ENCODE measurements at regions not wholly inside any gene's neighbourhood (a gene's known extent, or its start where the extent isn't known, plus 50 kb on each side); places are given as distances from the start of the nearest gene placed in this dataset.
"Not testable (repeated sequence)": the region's sequence is repeated elsewhere in the genome, so short reads cannot be mapped to it uniquely, and the experiment has no call there.

- no peak for DNase-seq
Measured at GRCh38 chr14:46147452-46147851, 504.1 kb downstream of the RPL10L start.

GRCh38 chr14:46147024-46147423 is 504.6 kb downstream of the RPL10L start:
- no peak for DNase-seq

GRCh38 chr14:46140445-46140844 is 511.1 kb downstream of the RPL10L start:
- no peak for DNase-seq

GRCh38 chr14:46139649-46140048 is 511.9 kb downstream of the RPL10L start:
- no peak for DNase-seq

GRCh38 chr14:46137786-46138185 is 513.8 kb downstream of the RPL10L start:
- no peak for DNase-seq

GRCh38 chr14:46136456-46136855 is 515.1 kb downstream of the RPL10L start:
- no peak for DNase-seq

GRCh38 chr14:46108228-46108627 is 543.4 kb downstream of the RPL10L start:
- no peak for DNase-seq

- not testable (repeated sequence) for DNase-seq
Measured at GRCh38 chr14:46100901-46101300, 550.7 kb downstream of the RPL10L start.

GRCh38 chr14:46091819-46092218 is 559.8 kb downstream of the RPL10L start:
- no peak for DNase-seq

GRCh38 chr14:46087604-46088003 is 564.0 kb downstream of the RPL10L start:
- no peak for DNase-seq

- DNase-seq: no peak
Measured at GRCh38 chr14:46074061-46074460, 577.5 kb downstream of the RPL10L start.

GRCh38 chr14:46063872-46064271 is 587.7 kb downstream of the RPL10L start:
- peak; percentile 63 for DNase-seq

GRCh38 chr14:46058964-46059563 is 592.5 kb downstream of the RPL10L start:
- DNase-seq: no peak

GRCh38 chr14:46057799-46058198 is 593.8 kb downstream of the RPL10L start:
- DNase-seq: no peak

- DNase-seq: no peak
Measured at GRCh38 chr14:46054526-46054925, 597.1 kb downstream of the RPL10L start.

- DNase-seq: no peak
Measured at GRCh38 chr14:46053221-46053620, 598.4 kb downstream of the RPL10L start.

GRCh38 chr14:46051796-46052195 is 599.8 kb downstream of the RPL10L start:
- no peak for DNase-seq

GRCh38 chr14:46048127-46048526 is 603.5 kb downstream of the RPL10L start:
- peak; percentile 74 for DNase-seq

- no peak for DNase-seq
Measured at GRCh38 chr14:46036099-46036498, 615.5 kb downstream of the RPL10L start.

GRCh38 chr14:46034305-46034704 is 617.3 kb downstream of the RPL10L start:
- DNase-seq: peak; percentile 21

- no peak for DNase-seq
Measured at GRCh38 chr14:46018846-46019420, 632.6 kb downstream of the RPL10L start.

GRCh38 chr14:46008348-46008747 is 643.2 kb downstream of the RPL10L start:
- no peak for DNase-seq

GRCh38 chr14:45998554-45998953 is 653.0 kb downstream of the RPL10L start:
- no peak for DNase-seq

GRCh38 chr14:45990252-45990651 is 661.3 kb downstream of the RPL10L start:
- peak; percentile 26 for DNase-seq

GRCh38 chr14:45976001-45976400 is 675.6 kb downstream of the RPL10L start:
- DNase-seq: no peak
